Chondrocyte (in vitro differentiated cells): ENCODE measurements at regions not wholly inside any gene's neighbourhood (a gene's known extent, or its start where the extent isn't known, plus 50 kb on each side); places are given as distances from the start of the nearest gene placed in this dataset.

Experiments used
- DNase-seq: peaks from one replicate; pipeline ENCODE4 v3.0.0; 2021; ENCODE audit warnings: mixed read lengths, low spot score
- H3K27ac Mint-ChIP-seq: one replicate; pipeline ENCODE4 v1.8.0; 2021; ENCODE audit warnings: mild to moderate bottlenecking, moderate library complexity, mixed read lengths; ENCODE audit not compliant: unreplicated experiment
- H3K27me3 Mint-ChIP-seq: 2 replicates; pipeline ENCODE4 v1.8.0; 2021; ENCODE audit warnings: low read depth, mixed read lengths
- H3K36me3 Mint-ChIP-seq: 2 replicates; pipeline ENCODE4 v1.8.0; 2021; ENCODE audit warnings: low read depth, mixed read lengths
- H3K4me1 Mint-ChIP-seq: 2 replicates; pipeline ENCODE4 v1.8.0; 2021; ENCODE audit warnings: low read depth, mild to moderate bottlenecking, mixed read lengths
- H3K4me3 Mint-ChIP-seq: one replicate; pipeline ENCODE4 v1.8.0; 2021; ENCODE audit warnings: mild to moderate bottlenecking, moderate library complexity, mixed read lengths; ENCODE audit not compliant: unreplicated experiment
- H3K9me3 Mint-ChIP-seq: 2 replicates; pipeline ENCODE4 v1.8.0; 2021; ENCODE audit warnings: low read depth, mixed read lengths
- TF ChIP-seq, protein P1 (sequence below): fragments of 200-600 bp; sonication (generic); IDR thresholded peaks from 2 replicates; pipeline ENCODE4 v1.5.0; 2021; ENCODE audit warnings: antibody characterized with exemption, mild to moderate bottlenecking, moderate library complexity

DNA sequence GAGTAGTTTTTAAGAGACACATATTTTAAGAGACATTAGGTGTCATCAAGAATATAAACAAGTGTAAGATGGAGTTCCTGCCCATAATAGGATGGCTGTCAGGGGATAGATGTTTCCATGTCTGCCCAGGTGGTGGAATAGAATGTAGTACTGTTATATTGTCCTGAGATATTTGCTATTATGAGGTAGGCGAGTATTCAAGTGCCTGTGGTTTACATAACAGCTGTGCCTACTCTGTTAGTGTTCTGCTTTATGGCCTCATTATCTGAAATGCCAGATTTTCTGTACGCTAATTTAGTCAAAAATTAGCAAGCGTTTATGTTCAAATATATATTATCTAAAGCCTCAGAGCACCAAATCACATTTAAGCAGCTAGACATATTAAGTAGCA lies 360.2 kb upstream of the ROPN1 start:
- Mint-ChIP-seq H3K9me3 (no peaks in the 10 kb centered on the region), H3K27ac (peak overlapping the region; percentile 29), H3K4me3 (no peak overlapping the region), H3K4me1 (peaks cover 17% of the 10 kb centered on the region), H3K36me3 (peaks cover 8% of the 10 kb centered on the region), H3K27me3 (no peaks in the 10 kb centered on the region)
- TF ChIP-seq, protein P1, sequence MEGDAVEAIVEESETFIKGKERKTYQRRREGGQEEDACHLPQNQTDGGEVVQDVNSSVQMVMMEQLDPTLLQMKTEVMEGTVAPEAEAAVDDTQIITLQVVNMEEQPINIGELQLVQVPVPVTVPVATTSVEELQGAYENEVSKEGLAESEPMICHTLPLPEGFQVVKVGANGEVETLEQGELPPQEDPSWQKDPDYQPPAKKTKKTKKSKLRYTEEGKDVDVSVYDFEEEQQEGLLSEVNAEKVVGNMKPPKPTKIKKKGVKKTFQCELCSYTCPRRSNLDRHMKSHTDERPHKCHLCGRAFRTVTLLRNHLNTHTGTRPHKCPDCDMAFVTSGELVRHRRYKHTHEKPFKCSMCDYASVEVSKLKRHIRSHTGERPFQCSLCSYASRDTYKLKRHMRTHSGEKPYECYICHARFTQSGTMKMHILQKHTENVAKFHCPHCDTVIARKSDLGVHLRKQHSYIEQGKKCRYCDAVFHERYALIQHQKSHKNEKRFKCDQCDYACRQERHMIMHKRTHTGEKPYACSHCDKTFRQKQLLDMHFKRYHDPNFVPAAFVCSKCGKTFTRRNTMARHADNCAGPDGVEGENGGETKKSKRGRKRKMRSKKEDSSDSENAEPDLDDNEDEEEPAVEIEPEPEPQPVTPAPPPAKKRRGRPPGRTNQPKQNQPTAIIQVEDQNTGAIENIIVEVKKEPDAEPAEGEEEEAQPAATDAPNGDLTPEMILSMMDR = no peak
- DNase-seq = no peak

DNA sequence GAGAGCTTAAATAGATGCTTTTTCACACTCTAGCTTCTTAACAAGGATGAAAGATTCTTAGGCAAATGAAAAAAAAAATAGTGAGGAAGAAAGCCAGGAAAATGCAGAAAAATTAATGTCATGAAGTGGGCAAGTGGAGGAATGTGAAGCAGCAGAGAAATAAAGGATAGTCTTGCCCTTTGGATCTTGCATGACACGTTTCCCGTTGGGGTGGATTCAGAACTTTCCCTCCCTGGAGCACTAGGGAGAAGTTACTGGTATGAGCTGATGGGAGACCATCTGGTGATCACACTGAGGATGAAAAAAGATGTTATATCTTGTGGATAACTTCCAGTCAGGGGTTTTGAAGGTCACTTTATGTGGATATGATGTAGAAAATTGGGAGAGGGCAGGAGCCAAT lies 361.8 kb upstream of the ROPN1 start:
- Mint-ChIP-seq H3K4me1 (peaks cover 17% of the 10 kb centered on the region), H3K4me3 (no peak overlapping the region), H3K27ac (no peak overlapping the region), H3K27me3 (no peaks in the 10 kb centered on the region), H3K36me3 (peaks cover 7% of the 10 kb centered on the region), H3K9me3 (no peaks in the 10 kb centered on the region)
- TF ChIP-seq, protein P1 = no peak
- DNase-seq = no peak

DNA sequence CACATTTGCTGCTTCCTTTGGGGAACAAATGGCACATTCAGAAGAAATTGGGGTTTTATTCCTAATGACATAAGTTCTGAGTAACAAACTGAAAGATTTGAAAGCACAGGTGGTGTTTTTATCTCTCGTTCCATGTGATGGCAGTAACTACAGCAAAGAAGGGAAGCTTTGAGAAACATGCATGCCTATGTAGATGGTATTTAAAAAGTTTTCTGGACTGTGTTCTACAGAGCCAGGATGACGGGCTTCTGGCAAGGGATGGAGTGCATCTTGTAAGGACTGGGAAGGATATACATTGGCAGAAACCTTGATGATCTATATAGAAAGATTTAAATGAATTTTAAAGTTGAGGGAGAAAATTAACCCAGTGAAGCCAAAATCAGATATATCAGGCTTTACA lies 362.2 kb upstream of the ROPN1 start:
- TF ChIP-seq, protein P1 = no peak
- H3K4me1 Mint-ChIP-seq = peaks cover 17% of the 10 kb centered on the region
- no peaks in the 10 kb centered on the region for H3K9me3 Mint-ChIP-seq
- H3K36me3 Mint-ChIP-seq = peaks cover 7% of the 10 kb centered on the region
- no peak for DNase-seq
- H3K4me3 Mint-ChIP-seq = no peak overlapping the region
- H3K27ac Mint-ChIP-seq = no peak overlapping the region
- no peaks in the 10 kb centered on the region for H3K27me3 Mint-ChIP-seq

DNA sequence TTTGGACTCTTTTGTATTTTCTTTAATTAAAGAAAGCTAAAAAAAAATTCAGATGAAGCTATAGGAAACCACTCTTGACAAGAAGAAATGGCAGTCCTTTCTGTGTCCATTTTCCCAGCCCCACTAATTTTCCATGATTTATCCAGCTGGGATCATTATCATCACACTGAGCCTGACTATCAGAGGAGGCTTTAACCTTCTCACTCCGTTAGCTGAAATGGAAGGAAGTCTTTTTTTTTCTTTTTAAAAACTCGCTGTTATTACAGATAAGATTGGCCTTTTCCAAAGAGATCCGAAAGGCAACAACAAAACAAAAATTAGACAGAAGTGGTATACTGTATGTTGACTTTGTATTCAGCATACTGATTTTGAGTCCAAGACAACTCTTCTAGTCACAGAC lies 366.2 kb upstream of the ROPN1 start:
- no peak overlapping the region for H3K27ac Mint-ChIP-seq
- H3K9me3 Mint-ChIP-seq = no peaks in the 10 kb centered on the region
- H3K4me3 Mint-ChIP-seq = no peak overlapping the region
- H3K36me3 Mint-ChIP-seq = peaks cover 7% of the 10 kb centered on the region
- TF ChIP-seq, protein P1 = no peak
- peaks cover 8% of the 10 kb centered on the region for H3K4me1 Mint-ChIP-seq
- no peak for DNase-seq
- no peaks in the 10 kb centered on the region for H3K27me3 Mint-ChIP-seq

DNA sequence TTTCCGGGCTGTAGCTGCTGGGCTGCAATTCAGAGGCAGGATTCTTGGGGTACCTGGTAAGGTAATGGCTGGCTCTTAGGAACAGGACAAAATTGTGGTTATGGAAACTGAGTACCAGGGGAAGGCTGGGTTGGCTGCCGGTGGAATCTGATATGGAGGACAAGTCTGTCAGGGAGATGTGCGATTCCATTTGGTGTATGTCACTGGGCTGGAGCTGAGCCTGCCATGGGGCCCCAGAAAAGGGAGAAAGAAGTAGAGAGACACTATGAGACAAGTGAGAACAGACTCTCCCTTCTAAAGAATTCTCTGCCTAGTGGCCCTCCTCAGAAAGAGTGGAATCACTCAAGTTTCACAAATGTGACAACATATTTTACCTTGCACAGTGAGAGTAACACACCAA lies 368.2 kb upstream of the ROPN1 start:
- H3K4me1 Mint-ChIP-seq = peaks cover 19% of the 10 kb centered on the region
- no peak overlapping the region for H3K27ac Mint-ChIP-seq
- no peak for DNase-seq
- no peak overlapping the region for H3K4me3 Mint-ChIP-seq
- H3K27me3 Mint-ChIP-seq = no peaks in the 10 kb centered on the region
- no peaks in the 10 kb centered on the region for H3K9me3 Mint-ChIP-seq
- TF ChIP-seq, protein P1 = no peak
- H3K36me3 Mint-ChIP-seq = peaks cover 7% of the 10 kb centered on the region
